HL-60 (cell line): ENCODE measurements at regions not wholly inside any gene's neighbourhood (a gene's known extent, or its start where the extent isn't known, plus 50 kb on each side); places are given as distances from the start of the nearest gene placed in this dataset.

Source experiments
- DNase-seq, 2 experiments: peaks; one replicate each; pipeline ENCODE4 v3.0.0-alpha.2; 2010 to 2020; ENCODE audit warnings: low read depth in 1 of 2, low spot score in 1 of 2
- H3K27ac ChIP-seq: fragments of 250-450 bp; sonication (Bioruptor Pico); replicated peaks from 2 replicates; pipeline ENCODE4 v1.5.1; 2020; ENCODE audit warnings: mild to moderate bottlenecking, moderate library complexity
- H3K27me3 ChIP-seq: fragments of 250-450 bp; sonication (Bioruptor Pico); 2 replicates; pipeline ENCODE4 v1.5.1; 2021; ENCODE audit warnings: mild to moderate bottlenecking, moderate library complexity; ENCODE audit not compliant: insufficient read depth, poor library complexity, severe bottlenecking
- H3K4me3 ChIP-seq: replicated peaks from 2 replicates; pipeline ENCODE4 v1.5.1; 2011; ENCODE audit warnings: mild to moderate bottlenecking, control low read depth, low read length; ENCODE audit not compliant: insufficient read depth
- CTCF ChIP-seq: IDR thresholded peaks from one replicate; pipeline ENCODE4 v1.5.1; 2011; ENCODE audit warnings: low read length, control low read depth, inconsistent platforms; ENCODE audit not compliant: insufficient read depth
- GABPA ChIP-seq: IDR thresholded peaks from 2 replicates; pipeline ENCODE4 v1.6.1; 2012; ENCODE audit warnings: low read depth
- POLR2AphosphoS5 ChIP-seq: IDR thresholded peaks from 2 replicates; pipeline ENCODE4 v1.6.1; 2012; ENCODE audit warnings: low read depth
- REST ChIP-seq: IDR thresholded peaks from 2 replicates; pipeline ENCODE4 v1.6.1; 2012; ENCODE audit warnings: low read depth; ENCODE audit not compliant: insufficient replicate concordance
- SPI1 ChIP-seq: IDR thresholded peaks from 2 replicates; pipeline ENCODE4 v1.6.1; 2012; ENCODE audit warnings: low read depth, mild to moderate bottlenecking, borderline replicate concordance

DNA sequence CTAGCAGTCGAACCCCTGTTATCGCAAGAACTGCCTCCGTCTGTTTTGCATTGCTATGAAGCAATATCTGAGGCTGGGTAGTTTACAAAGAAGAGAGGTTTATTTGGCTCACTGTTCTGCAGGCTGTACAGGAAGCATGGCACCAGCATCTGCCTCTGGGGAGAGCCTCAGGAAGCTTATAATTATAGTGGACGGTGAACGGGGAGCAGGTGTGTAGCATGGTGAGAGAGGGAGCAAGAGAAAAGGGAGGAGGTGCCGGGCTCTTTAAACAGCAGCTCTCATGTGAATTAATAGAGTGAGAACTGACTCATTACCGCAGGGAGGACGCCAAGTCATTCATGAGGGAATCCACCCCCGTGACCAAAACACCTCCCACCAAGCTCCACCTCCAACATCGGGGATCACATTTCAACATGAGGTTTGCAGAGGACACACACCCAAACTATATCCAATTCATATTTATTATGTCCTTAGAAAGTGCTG, 172.6 kb upstream of the KCNG1 start:
- TF ChIP-seq POLR2AphosphoS5, result no peak
- no peak for TF ChIP-seq GABPA
- TF ChIP-seq CTCF, result no peak
- TF ChIP-seq REST, result no peak
- TF ChIP-seq SPI1, result no peak
- Histone ChIP-seq H3K27ac (no peak overlapping the region), H3K27me3 (no peaks in the 10 kb centered on the region), H3K4me3 (no peak overlapping the region)
- no peak for DNase-seq

DNA sequence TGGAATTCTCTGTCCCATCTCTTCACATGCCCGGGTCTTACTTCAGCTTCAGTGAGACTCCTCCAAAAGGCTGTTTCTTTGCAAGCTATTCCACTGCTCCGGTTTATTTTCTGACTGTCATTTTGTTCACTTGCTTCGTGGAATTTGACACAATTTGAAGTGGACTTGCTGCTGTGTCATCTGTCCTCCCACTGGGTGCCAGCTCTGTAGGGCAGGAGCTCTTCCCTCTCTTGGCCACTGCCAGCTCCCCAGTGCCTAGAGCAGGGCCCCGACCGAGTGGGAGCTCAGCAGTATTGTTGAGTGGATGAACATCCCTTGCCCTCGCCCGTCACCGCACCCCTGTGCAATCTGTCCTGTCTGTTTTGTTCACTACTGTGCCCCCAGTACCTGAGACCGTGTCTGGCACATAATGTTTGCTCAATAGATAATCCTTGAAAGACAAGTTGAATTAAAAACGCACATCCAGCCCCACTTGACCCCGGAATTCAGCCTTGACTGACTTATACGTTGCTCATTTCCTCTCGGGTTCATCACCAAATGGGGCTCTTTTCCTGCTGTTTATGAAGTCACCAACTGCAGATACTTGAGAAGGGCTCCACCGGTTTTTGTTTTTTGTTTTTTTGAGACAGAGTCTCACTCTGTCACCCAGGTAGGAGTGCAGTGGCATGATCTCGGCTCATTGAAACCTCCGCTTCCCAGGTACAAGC, 170.3 kb upstream of the KCNG1 start:
- no peak for DNase-seq
- Histone ChIP-seq H3K27me3 (no peaks in the 10 kb centered on the region), H3K27ac (no peak overlapping the region), H3K4me3 (no peak overlapping the region)
- TF ChIP-seq GABPA (no peak), POLR2AphosphoS5 (no peak)

- no peak overlapping the region for H3K4me3 ChIP-seq
- no peak for TF ChIP-seq REST
- TF ChIP-seq GABPA, result no peak
- TF ChIP-seq POLR2AphosphoS5, result no peak
- no peak for TF ChIP-seq CTCF
- TF ChIP-seq SPI1, result no peak
- no peaks in the 10 kb centered on the region for H3K27me3 ChIP-seq
- no peak for DNase-seq
- no peak overlapping the region for H3K27ac ChIP-seq
Observed at GRCh38 chr20:51190783-51191180, 167.9 kb upstream of the KCNG1 start.

DNA sequence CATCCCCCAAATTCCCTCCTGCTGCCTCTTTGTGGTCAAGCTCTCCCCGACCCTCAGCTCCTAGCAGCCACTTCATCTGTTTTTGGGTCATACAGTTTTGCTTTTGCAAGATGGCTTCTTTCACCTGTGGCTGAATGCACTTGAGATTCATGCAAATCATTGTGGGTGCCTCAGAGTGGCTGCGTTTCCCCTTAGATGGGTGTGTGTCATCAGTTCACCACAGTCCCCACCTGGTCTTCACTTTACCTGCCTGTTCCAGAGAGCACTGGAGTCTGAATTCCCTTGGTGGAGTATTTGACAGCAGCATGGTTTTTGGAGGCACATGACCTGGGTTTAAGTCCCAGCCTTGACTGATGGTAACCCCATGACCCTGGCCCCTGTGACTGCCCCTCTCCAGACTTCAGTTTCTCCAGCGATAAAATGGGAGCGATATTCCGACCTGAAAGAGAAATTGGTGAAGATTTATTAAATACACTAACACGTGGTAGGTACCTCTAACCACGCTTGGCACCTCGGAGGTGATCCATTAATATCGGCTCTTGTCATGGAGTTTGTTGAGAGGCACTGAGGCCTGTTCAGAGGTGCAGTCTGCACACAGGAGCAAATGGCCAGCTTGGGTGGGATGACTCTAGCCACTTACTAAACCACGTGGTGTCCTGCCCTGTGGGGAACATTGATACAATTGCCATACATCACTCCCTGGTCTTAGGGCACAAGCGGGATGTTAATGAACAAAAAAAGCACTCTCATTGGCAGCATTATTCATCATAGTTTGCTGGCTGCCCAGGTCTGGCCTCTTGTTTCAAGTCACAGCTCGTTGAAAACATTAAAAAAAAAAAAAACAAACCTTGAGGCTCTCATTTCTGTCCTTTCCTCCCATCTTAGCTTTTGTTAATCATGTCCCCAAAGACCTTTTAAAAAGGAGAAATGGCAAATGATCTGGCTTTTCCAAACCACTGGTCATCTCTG, 167.2 kb upstream of the KCNG1 start:
- Histone ChIP-seq H3K27ac (no peak overlapping the region), H3K4me3 (no peak overlapping the region), H3K27me3 (no peaks in the 10 kb centered on the region)
- no peak for DNase-seq
- TF ChIP-seq POLR2AphosphoS5, result no peak
- no peak for TF ChIP-seq REST
- no peak for TF ChIP-seq GABPA
- TF ChIP-seq CTCF, result no peak
- no peak for TF ChIP-seq SPI1
